GM10248 (cell line): ENCODE measurements at regions not wholly inside any gene's neighbourhood (a gene's known extent, or its start where the extent isn't known, plus 50 kb on each side); places are given as distances from the start of the nearest gene placed in this dataset.

Experiments
- CTCF ChIA-PET: fragments of 300-600 bp; sonication (Branson Sonifier 250); formaldehyde crosslinking; extraction: SDS; loops from one replicate; lab custom pipeline; 2021; ENCODE audit warnings: antibody characterized with exemption; lab: Yijun Ruan, JAX
- POLR2A ChIA-PET: fragments of 350-650 bp; sonication (Branson Sonifier 250); formaldehyde crosslinking; extraction: SDS; loops from one replicate; lab custom pipeline; 2020; ENCODE audit warnings: antibody characterized with exemption; lab: Yijun Ruan, JAX
- DNase-seq: peaks from one replicate; pipeline ENCODE4 v3.0.0; 2012; ENCODE audit errors: extremely low spot score
- CTCF ChIP-seq: IDR thresholded peaks from 2 replicates; pipeline ENCODE4 v1.5.1; 2012; ENCODE audit warnings: mild to moderate bottlenecking, low read depth; ENCODE audit errors: extremely low read depth, missing control alignments, control extremely low read depth

- POLR2A ChIA-PET, result no interaction called here
- CTCF ChIA-PET, result no interaction called here
- DNase-seq, result no peak
- no peak for TF ChIP-seq CTCF
Measured at GRCh38 chr1:223001653-223002634, 141.1 kb downstream of the TLR5 start.

GRCh38 chr1:223003549-223003948, 139.5 kb downstream of the TLR5 start:
- ChIA-PET CTCF (interaction anchor here (1.1 kb wide), 1 partner anchor 10 kb away, joined by 3 read pairs; no protein-coding TSS in a partner anchor), POLR2A (no interaction called here)
- DNase-seq, result no peak
- no peak for TF ChIP-seq CTCF

- POLR2A ChIA-PET, result no interaction called here
- TF ChIP-seq CTCF, result no peak
- CTCF ChIA-PET, result interaction anchor here (1.6 kb wide), 1 partner anchor 9 kb away, joined by 4 read pairs; no protein-coding TSS in a partner anchor
- no peak for DNase-seq
Measured at GRCh38 chr1:223006371-223006770, 136.7 kb downstream of the TLR5 start.

GRCh38 chr1:223006917-223007648, 136.0 kb downstream of the TLR5 start:
- ChIA-PET CTCF (interaction anchor here (1.4 to 1.6 kb wide), 2 partner anchors 10 to 18 kb away, joined by 3 to 4 read pairs; no protein-coding TSS in a partner anchor), POLR2A (no interaction called here)
- TF ChIP-seq CTCF, result no peak
- DNase-seq, result no peak

- TF ChIP-seq CTCF, result no peak
- ChIA-PET POLR2A (no interaction called here), CTCF (interaction anchor here (1.4 kb wide), 1 partner anchor 19 kb away, joined by 3 read pairs; no protein-coding TSS in a partner anchor)
- no peak for DNase-seq
Measured at GRCh38 chr1:223007935-223008334, 135.1 kb downstream of the TLR5 start.

GRCh38 chr1:223008808-223009207, 134.2 kb downstream of the TLR5 start:
- no peak for TF ChIP-seq CTCF
- no peak for DNase-seq
- ChIA-PET POLR2A (no interaction called here), CTCF (interaction anchor here (1.4 kb wide), 1 partner anchor 19 kb away, joined by 3 read pairs; no protein-coding TSS in a partner anchor)
